ENCODE measurements at regions not wholly inside any gene's neighbourhood (a gene's known extent, or its start where the extent isn't known, plus 50 kb on each side); places are given as distances from the start of the nearest gene placed in this dataset.

GRCh38 chr3:83302091-83302490 is 1540.6 kb upstream of the GBE1 start:
- H3K9me3 Mint-ChIP-seq = peaks cover 4% of the 10 kb centered on the region
- no peak for DNase-seq
- H3K27ac Mint-ChIP-seq = no peak overlapping the region
- no peak overlapping the region for H3K4me3 Mint-ChIP-seq
- H3K36me3 Mint-ChIP-seq (ENCODE audit: low read depth) = no peaks in the 10 kb centered on the region
- H3K4me1 Mint-ChIP-seq = no peaks in the 10 kb centered on the region
- intact Hi-C loops (cut with micrococcal nuclease) = no loop called here
- no peaks in the 10 kb centered on the region for H3K27me3 Mint-ChIP-seq

DNA sequence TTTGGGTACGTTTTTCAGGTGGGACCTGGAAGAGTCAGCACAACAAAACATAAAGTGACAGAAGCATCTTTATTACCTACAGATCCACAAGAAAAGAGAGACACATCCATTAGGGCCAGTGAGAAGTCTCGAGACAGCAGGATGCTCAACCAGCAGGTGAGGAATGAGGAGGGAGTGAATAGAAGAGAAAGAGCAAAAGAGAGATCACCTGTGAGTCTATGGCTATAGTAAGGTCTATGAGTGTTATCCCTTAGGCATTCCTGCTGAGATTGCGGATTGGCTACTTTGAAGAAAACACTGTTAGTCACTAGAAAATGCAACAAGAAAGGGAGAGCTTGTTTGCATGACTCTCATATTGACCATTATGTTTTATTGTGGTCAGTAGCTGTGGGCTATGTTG is 1556.2 kb upstream of the GBE1 start:
- H3K9me3 Mint-ChIP-seq = peaks cover 6% of the 10 kb centered on the region
- H3K36me3 Mint-ChIP-seq (ENCODE audit: low read depth) = no peaks in the 10 kb centered on the region

DNA sequence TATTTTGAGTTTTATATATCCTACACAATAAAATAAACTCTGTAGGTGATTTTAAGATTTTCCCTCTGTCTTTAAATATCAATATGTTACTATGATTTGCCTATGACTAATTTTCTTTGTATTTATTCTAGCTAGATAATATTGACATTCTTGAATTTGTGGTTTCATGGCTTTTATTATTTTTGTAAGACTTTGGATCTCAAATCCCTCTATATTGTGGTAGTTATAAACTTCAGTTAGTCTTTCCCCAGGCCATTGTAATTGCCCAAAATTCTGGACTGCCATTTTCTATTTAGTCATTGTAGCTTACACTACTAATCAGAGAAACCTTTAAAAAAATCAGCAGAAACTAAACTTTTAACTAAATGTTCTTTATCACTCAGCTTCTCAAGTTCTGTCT is 1559.3 kb upstream of the GBE1 start:
- intact Hi-C loops (cut with micrococcal nuclease) = no loop called here
- no peaks in the 10 kb centered on the region for H3K36me3 Mint-ChIP-seq (ENCODE audit: low read depth)
- no peak overlapping the region for H3K4me3 Mint-ChIP-seq
- DNase-seq = no peak
- no peak overlapping the region for H3K27ac Mint-ChIP-seq
- H3K27me3 Mint-ChIP-seq = no peaks in the 10 kb centered on the region
- peaks cover 6% of the 10 kb centered on the region for H3K9me3 Mint-ChIP-seq
- no peaks in the 10 kb centered on the region for H3K4me1 Mint-ChIP-seq

More for the DNA sequence above, 1556.2 kb upstream of the GBE1 start:
- H3K4me3 Mint-ChIP-seq = no peak overlapping the region
- H3K27me3 Mint-ChIP-seq = no peaks in the 10 kb centered on the region
- DNase-seq = no peak
- no peaks in the 10 kb centered on the region for H3K4me1 Mint-ChIP-seq
- intact Hi-C loops (cut with micrococcal nuclease) = no loop called here
- no peak overlapping the region for H3K27ac Mint-ChIP-seq

DNA sequence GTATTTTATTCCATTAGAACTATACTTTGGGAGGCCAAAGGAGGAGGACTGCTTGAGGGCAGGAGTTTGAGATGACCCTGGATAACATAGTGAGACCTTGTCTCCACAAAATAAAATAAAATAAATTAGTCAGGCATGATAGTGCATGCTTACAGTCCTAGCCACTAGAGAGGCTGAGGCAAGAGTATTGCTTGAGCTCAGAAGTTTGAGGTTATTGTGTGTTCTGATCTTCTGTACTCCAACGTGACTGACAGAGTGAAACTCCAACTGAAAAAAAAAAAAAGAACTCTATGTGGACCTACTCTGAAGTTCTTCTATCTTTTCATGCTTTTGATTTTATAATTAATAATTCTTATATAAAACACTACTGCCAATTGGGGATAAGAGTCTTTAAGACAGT is 1560.0 kb upstream of the GBE1 start:
- Mint-ChIP-seq H3K9me3 (peaks cover 8% of the 10 kb centered on the region), H3K36me3 (ENCODE audit: low read depth) (no peaks in the 10 kb centered on the region), H3K4me3 (no peak overlapping the region), H3K27ac (no peak overlapping the region), H3K27me3 (no peaks in the 10 kb centered on the region), H3K4me1 (no peaks in the 10 kb centered on the region)
- no peak for DNase-seq
- intact Hi-C loops (cut with micrococcal nuclease) = no loop called here

DNA sequence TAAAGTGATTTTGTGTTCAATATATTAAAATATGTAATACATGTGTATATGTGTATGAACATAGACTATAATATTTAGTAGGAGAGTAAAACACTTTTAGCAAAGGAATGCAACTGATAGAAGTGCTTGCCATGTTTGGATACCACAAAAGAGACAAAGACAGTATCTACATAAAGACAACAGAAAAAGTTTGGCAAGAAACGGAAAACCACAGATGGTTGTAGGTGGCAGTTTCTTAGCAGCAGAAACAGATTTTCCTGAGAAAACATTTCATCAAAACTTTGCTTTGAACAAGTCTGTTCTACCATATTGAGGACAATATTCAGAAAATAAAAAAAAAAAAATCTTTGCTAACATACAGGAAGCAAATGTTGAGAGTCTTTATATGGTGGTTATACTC is 1560.4 kb upstream of the GBE1 start:
- Mint-ChIP-seq H3K4me3 (no peak overlapping the region), H3K27me3 (no peaks in the 10 kb centered on the region), H3K27ac (no peak overlapping the region), H3K4me1 (no peaks in the 10 kb centered on the region), H3K9me3 (peaks cover 8% of the 10 kb centered on the region), H3K36me3 (ENCODE audit: low read depth) (no peaks in the 10 kb centered on the region)
- DNase-seq = no peak
- intact Hi-C loops (cut with micrococcal nuclease) = no loop called here

GRCh38 chr3:83354205-83354604 is 1592.8 kb upstream of the GBE1 start:
- no peaks in the 10 kb centered on the region for H3K27me3 Mint-ChIP-seq
- H3K4me1 Mint-ChIP-seq = no peaks in the 10 kb centered on the region
- intact Hi-C loops (cut with micrococcal nuclease) = no loop called here

DNA sequence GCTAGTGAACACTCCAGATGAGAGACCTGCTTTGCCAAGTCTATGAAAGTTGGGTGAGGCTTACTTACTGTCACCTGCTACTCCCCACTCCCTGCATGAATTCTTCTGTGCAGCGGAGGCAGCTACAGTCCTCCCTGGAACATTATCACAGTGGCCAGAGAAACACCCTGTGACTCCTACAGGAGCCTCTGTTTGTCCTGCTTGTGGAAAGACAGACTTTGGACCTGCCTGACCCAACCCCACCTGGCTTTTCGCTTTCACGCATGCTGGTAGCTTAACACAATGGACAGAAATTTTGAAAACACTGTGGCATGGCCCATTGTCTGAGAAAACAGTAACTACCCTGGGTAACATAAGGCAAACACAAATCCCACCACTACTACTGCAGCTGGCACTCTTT is 1565.5 kb upstream of the CADM2 start:
- intact Hi-C loops (cut with micrococcal nuclease) = no loop called here

More at GRCh38 chr3:83354205-83354604, 1592.8 kb upstream of the GBE1 start:
- Mint-ChIP-seq H3K36me3 (ENCODE audit: low read depth) (no peaks in the 10 kb centered on the region), H3K27ac (no peak overlapping the region), H3K4me3 (no peak overlapping the region), H3K9me3 (no peaks in the 10 kb centered on the region)
- no peak for DNase-seq

DNA sequence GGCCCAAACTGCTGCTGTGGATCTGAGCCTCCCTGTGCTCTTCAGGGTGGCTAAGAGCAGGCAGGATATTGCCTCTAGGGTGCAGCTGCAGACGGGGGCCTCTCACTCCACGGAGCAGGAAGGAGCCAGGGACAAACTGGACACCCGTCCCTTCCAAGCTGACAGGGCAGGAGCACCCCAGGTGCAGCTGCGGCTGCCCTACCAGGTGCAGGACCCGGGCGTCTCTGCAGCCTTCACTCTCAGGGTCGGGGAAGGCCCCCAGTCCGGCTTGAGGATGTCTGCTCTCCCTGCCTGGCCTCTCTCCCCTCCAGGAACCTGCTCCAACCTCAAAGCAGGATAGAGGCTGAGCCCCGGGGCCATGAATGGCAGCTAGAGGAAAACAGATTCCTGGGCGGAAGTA is 1554.9 kb upstream of the CADM2 start:
- Mint-ChIP-seq H3K27ac (no peak overlapping the region), H3K27me3 (no peaks in the 10 kb centered on the region), H3K9me3 (no peaks in the 10 kb centered on the region), H3K36me3 (ENCODE audit: low read depth) (no peaks in the 10 kb centered on the region), H3K4me3 (no peak overlapping the region), H3K4me1 (no peaks in the 10 kb centered on the region)
- intact Hi-C loops (cut with micrococcal nuclease) = no loop called here
- DNase-seq = no peak

More for the DNA sequence above, 1565.5 kb upstream of the CADM2 start:
- Mint-ChIP-seq H3K36me3 (ENCODE audit: low read depth) (no peaks in the 10 kb centered on the region), H3K9me3 (no peaks in the 10 kb centered on the region), H3K27ac (no peak overlapping the region), H3K4me1 (no peaks in the 10 kb centered on the region), H3K27me3 (no peaks in the 10 kb centered on the region), H3K4me3 (no peak overlapping the region)
- DNase-seq = no peak

- H3K36me3 Mint-ChIP-seq (ENCODE audit: low read depth) = no peaks in the 10 kb centered on the region
- no peak for DNase-seq
- intact Hi-C loops (cut with micrococcal nuclease) = no loop called here
- H3K4me1 Mint-ChIP-seq = no peaks in the 10 kb centered on the region
- peaks cover 5% of the 10 kb centered on the region for H3K9me3 Mint-ChIP-seq
- H3K27me3 Mint-ChIP-seq = no peaks in the 10 kb centered on the region
- H3K27ac Mint-ChIP-seq = no peak overlapping the region
- H3K4me3 Mint-ChIP-seq = no peak overlapping the region
Observed at GRCh38 chr3:83426300-83426699, 1532.5 kb upstream of the CADM2 start.

GRCh38 chr3:83434880-83435587 is 1523.8 kb upstream of the CADM2 start:
- Mint-ChIP-seq H3K27ac (no peak overlapping the region), H3K4me1 (no peaks in the 10 kb centered on the region), H3K4me3 (no peak overlapping the region), H3K27me3 (no peaks in the 10 kb centered on the region), H3K36me3 (ENCODE audit: low read depth) (no peaks in the 10 kb centered on the region), H3K9me3 (no peaks in the 10 kb centered on the region)
- intact Hi-C loops (cut with micrococcal nuclease) = no loop called here
- no peak for DNase-seq

DNA sequence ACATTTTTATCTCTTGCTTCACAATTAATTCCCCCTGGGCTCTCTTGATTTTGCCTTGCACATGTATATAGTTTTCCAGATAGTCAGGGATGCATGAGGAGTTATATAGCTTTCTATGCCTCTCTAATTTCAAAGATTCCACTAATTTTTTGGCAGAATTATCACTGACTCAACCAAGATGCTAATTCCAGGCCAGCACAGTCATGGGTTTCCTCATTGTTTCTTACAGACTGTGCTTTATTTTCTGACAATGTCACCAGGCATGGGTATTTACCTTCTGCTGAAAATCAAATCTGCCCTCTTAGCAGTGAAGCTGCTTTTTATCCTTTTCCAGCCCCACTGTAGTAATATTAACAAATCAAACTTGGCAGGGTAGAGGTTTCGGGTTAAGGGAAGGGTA is 1520.6 kb upstream of the CADM2 start:
- H3K36me3 Mint-ChIP-seq (ENCODE audit: low read depth) = no peaks in the 10 kb centered on the region

DNA sequence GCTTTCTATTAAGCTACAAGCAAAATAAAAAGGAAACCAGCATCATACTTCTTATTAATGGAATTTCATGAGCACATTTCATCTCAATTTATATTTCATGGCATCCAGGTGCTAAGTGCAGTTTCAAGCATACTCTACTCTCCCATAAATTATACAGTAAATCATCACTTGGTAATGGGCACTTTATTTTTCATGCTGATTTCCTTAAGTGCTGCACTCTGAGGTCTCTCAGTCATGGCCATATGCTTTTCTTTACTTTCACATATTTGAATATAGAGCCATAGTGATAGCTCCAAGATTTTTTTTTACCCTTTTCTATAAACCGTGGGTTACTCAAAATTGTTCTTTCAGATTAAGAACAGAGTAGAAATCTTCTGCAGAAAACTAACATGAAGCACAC is 1505.7 kb upstream of the CADM2 start:
- Mint-ChIP-seq H3K27me3 (no peaks in the 10 kb centered on the region), H3K27ac (no peak overlapping the region), H3K36me3 (ENCODE audit: low read depth) (no peaks in the 10 kb centered on the region), H3K4me3 (no peak overlapping the region), H3K9me3 (no peaks in the 10 kb centered on the region), H3K4me1 (no peaks in the 10 kb centered on the region)
- intact Hi-C loops (cut with micrococcal nuclease) = no loop called here
- DNase-seq = no peak

More for the DNA sequence above, 1520.6 kb upstream of the CADM2 start:
- Mint-ChIP-seq H3K9me3 (no peaks in the 10 kb centered on the region), H3K4me1 (no peaks in the 10 kb centered on the region), H3K27me3 (no peaks in the 10 kb centered on the region), H3K4me3 (no peak overlapping the region), H3K27ac (no peak overlapping the region)
- DNase-seq = no peak
- intact Hi-C loops (cut with micrococcal nuclease) = no loop called here

- Mint-ChIP-seq H3K36me3 (ENCODE audit: low read depth) (no peaks in the 10 kb centered on the region), H3K27me3 (no peaks in the 10 kb centered on the region), H3K4me1 (no peaks in the 10 kb centered on the region), H3K4me3 (no peak overlapping the region), H3K27ac (no peak overlapping the region), H3K9me3 (no peaks in the 10 kb centered on the region)
- DNase-seq = no peak
- intact Hi-C loops (cut with micrococcal nuclease) = no loop called here
Observed at GRCh38 chr3:83454353-83454752, 1504.4 kb upstream of the CADM2 start.

DNA sequence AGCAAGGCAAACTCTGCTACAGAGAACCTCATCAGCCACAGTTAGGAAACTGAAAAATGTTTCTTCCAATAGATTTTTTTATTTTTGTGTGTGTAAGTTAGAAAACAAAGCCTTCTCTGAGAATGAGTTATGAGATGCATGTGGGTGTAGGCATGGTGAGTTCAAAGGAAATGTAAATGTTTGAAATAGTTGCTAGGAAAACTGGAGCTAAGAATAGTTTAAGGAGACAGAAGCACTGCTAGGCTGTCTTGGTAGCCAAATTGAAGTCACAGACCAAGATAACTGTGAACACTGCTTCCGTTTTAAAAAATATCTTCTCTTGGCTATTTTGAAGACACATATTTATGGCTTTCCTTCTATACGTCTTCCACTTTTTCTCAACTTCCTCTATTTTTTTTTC is 1501.2 kb upstream of the CADM2 start:
- H3K4me1 Mint-ChIP-seq = no peaks in the 10 kb centered on the region

DNA sequence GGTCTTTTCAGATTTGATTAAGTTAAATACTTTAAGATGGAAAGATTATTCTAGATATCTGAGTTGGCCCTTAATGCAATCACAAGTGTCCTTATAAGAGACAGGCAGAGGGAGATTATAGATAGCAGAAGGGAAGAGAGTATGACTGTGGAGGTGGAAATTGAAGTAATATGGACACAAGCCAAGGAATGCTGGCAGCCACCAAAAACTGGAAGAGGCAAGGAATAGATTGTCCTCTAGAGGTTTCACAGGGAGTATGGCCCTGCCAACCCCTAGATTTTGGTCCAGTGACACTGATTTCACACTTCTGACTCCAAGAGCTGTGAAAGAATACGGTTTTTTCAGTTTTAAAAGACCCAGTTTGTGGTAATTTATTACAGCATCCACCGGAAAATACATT is 1498.7 kb upstream of the CADM2 start:
- Mint-ChIP-seq H3K4me3 (no peak overlapping the region), H3K27me3 (no peaks in the 10 kb centered on the region), H3K36me3 (ENCODE audit: low read depth) (no peaks in the 10 kb centered on the region), H3K4me1 (no peaks in the 10 kb centered on the region), H3K27ac (no peak overlapping the region), H3K9me3 (no peaks in the 10 kb centered on the region)
- DNase-seq = no peak
- intact Hi-C loops (cut with micrococcal nuclease) = no loop called here

More for the DNA sequence above, 1501.2 kb upstream of the CADM2 start:
- DNase-seq = no peak
- Mint-ChIP-seq H3K27me3 (no peaks in the 10 kb centered on the region), H3K4me3 (no peak overlapping the region), H3K9me3 (no peaks in the 10 kb centered on the region), H3K36me3 (ENCODE audit: low read depth) (no peaks in the 10 kb centered on the region), H3K27ac (no peak overlapping the region)
- intact Hi-C loops (cut with micrococcal nuclease) = no loop called here

All from activated CD4-positive, alpha-beta T cell treated with anti-CD3 and anti-CD28 coated beads, Interleukin-2, amount 10 ng/mL, durations not matched to agents 24 days and 14 days (primary cell).